Endothelial cell of umbilical vein (primary cell): ENCODE measurements at regions not wholly inside any gene's neighbourhood (a gene's known extent, or its start where the extent isn't known, plus 50 kb on each side); places are given as distances from the start of the nearest gene placed in this dataset.

Source experiments
- BruUV-seq: library from RNA; stranded (reverse); fragments of 400-500 nt; replicated peaks from 2 replicates; lab custom pipeline; 2021; lab: Mats Ljungman, UMichigan
- CTCF ChIA-PET: fragments of 300-600, 350-600 bp; sonication (Branson Sonifier 250); formaldehyde crosslinking; loops from one replicate; lab custom pipeline; 2021; ENCODE audit warnings: antibody characterized with exemption, inconsistent platforms; lab: Charles Lee
- POLR2A ChIA-PET: fragments of 300-600, 350-600 bp; sonication (Branson Sonifier 250); formaldehyde crosslinking; loops from one replicate; lab custom pipeline; 2021; ENCODE audit warnings: antibody characterized with exemption, inconsistent platforms; lab: Charles Lee
- DNase-seq: peaks from one replicate; pipeline ENCODE4 v3.0.0-alpha.2; 2011; ENCODE audit warnings: low read depth, low spot score
- FAIRE-seq: peaks from 2 replicates; lab custom pipeline; 2011; peaks lifted over from hg19 to GRCh38; lab: Jason Lieb, UNC
- H2AFZ ChIP-seq: 2 replicates; pipeline ENCODE4 v1.6.0; 2012; ENCODE audit warnings: low read depth, low read length, control low read depth, inconsistent platforms
- H3K27ac ChIP-seq: 2 replicates; pipeline ENCODE4 v1.5.1; 2011; ENCODE audit warnings: low read depth, mild to moderate bottlenecking, control low read depth, low read length, moderate library complexity; ENCODE audit not compliant: insufficient read depth
- H3K27me3 ChIP-seq, 2 experiments: 2 replicates each; pipeline versions ENCODE4 v1.6.0 to v1.6.1; 2011; ENCODE audit warnings: low read length in 2 of 2, mixed read lengths in 1 of 2; ENCODE audit not compliant: control insufficient read depth in 2 of 2, insufficient read depth in 2 of 2
- H3K36me3 ChIP-seq, 2 experiments: 2 replicates in 1 of 2; 3 replicates in 1 of 2; pipeline ENCODE4 v1.5.1; 2011; ENCODE audit warnings: low read length in 2 of 2, mild to moderate bottlenecking in 1 of 2, moderate library complexity in 1 of 2; ENCODE audit not compliant: control insufficient read depth in 2 of 2, insufficient read depth in 2 of 2; ENCODE audit errors: extremely low read depth in 1 of 2
- H3K4me1 ChIP-seq: 3 replicates; pipeline ENCODE4 v1.5.1; 2011; ENCODE audit warnings: mild to moderate bottlenecking, low read length; ENCODE audit not compliant: control insufficient read depth, insufficient read depth; ENCODE audit errors: extremely low read depth
- H3K4me2 ChIP-seq: 2 replicates; pipeline ENCODE4 v1.6.1; 2011; ENCODE audit warnings: low read length, control low read depth, mixed read lengths; ENCODE audit not compliant: insufficient read depth
- H3K4me3 ChIP-seq, 3 experiments: fragments of 200-600 bp in 1 of 3; sonication (generic), shearing (Covaris generic) in 1 of 3; replicated peaks in 1 of 3; 2 replicates each; pipeline ENCODE4 v1.5.1; 2011 to 2016; ENCODE audit warnings: control low read depth in 3 of 3, low read length in 3 of 3, mild to moderate bottlenecking in 2 of 3, inconsistent platforms in 1 of 3, low read depth in 1 of 3, moderate library complexity in 1 of 3; ENCODE audit not compliant: insufficient read depth in 1 of 3
- H3K79me2 ChIP-seq: 2 replicates; pipeline ENCODE4 v1.6.0; 2012; ENCODE audit warnings: low read length, inconsistent platforms; ENCODE audit not compliant: control insufficient read depth, insufficient read depth
- H3K9ac ChIP-seq: replicated peaks from 2 replicates; pipeline ENCODE3; 2011; ENCODE audit warnings: low read length, control low read depth; ENCODE audit not compliant: insufficient read depth; ENCODE audit errors: extremely low read depth
- H3K9me1 ChIP-seq: replicated peaks from 3 replicates; pipeline ENCODE4 v1.6.0; 2011; ENCODE audit warnings: mild to moderate bottlenecking, low read length; ENCODE audit not compliant: control insufficient read depth, insufficient read depth; ENCODE audit errors: extremely low read depth
- H3K9me3 ChIP-seq: replicated peaks from 2 replicates; pipeline ENCODE4 v1.5.1; 2012; ENCODE audit warnings: low read length, inconsistent platforms; ENCODE audit not compliant: control insufficient read depth, insufficient read depth
- H4K20me1 ChIP-seq: replicated peaks from 2 replicates; pipeline ENCODE3; 2011; ENCODE audit warnings: mild to moderate bottlenecking, low read length; ENCODE audit not compliant: control insufficient read depth, insufficient read depth; ENCODE audit errors: extremely low read depth
- CTCF ChIP-seq, 2 donors: IDR thresholded peaks; 1 replicate in 1 of 2; 2 replicates in 1 of 2; pipeline ENCODE4 v1.5.1; 2011; ENCODE audit warnings: low read length in 2 of 2, mild to moderate bottlenecking in 2 of 2, moderate library complexity in 2 of 2, control low read depth in 1 of 2, inconsistent platforms in 1 of 2, low read depth in 1 of 2; ENCODE audit not compliant: insufficient read depth in 1 of 2; ENCODE audit errors: extremely low read depth in 1 of 2
- GATA2 ChIP-seq: IDR thresholded peaks from 2 replicates; pipeline ENCODE4 v1.7.0; 2011; ENCODE audit warnings: low read depth, mild to moderate bottlenecking, moderate library complexity, mixed read lengths, low read length; ENCODE audit not compliant: insufficient read length, insufficient read depth
- JUN ChIP-seq: IDR thresholded peaks from 2 replicates; pipeline ENCODE4 v1.6.1; 2011; ENCODE audit warnings: borderline replicate concordance, low read depth; ENCODE audit not compliant: insufficient read length, insufficient read depth
- MAX ChIP-seq: IDR thresholded peaks from 2 replicates; pipeline ENCODE4 v1.6.1; 2011; ENCODE audit not compliant: insufficient read depth, insufficient read length
- POLR2AphosphoS5 ChIP-seq: IDR thresholded peaks from 2 replicates; pipeline ENCODE4 v1.6.1; 2012; ENCODE audit warnings: low read depth, mild to moderate bottlenecking, control low read depth, low read length, moderate library complexity; ENCODE audit not compliant: insufficient read depth
- dilution Hi-C: fragments of 300-500 bp; cut with MboI; formaldehyde crosslinking; loops from one replicate; pipeline ENCODE4 v1.15.0; 2019; ENCODE audit warnings: low sequenced_read_pairs; ENCODE audit not compliant: extremely low pct_ligation_motif_present
- intact Hi-C: fragments of 100-400 bp; cut with micrococcal nuclease; formaldehyde crosslinking; loops from one replicate; pipeline ENCODE4 v1.10.0; 2022

GRCh38 chr1:29890201-29890959, 654.1 kb downstream of the PTPRU start:
- dilution Hi-C loops, result no loop called here
- H2AFZ ChIP-seq, result no peak overlapping the region
- H3K36me3 ChIP-seq, result no peaks in the 10 kb centered on the region
- ChIA-PET POLR2A (no interaction called here), CTCF (no interaction called here)
- H3K27ac ChIP-seq, result no peak overlapping the region
- H3K9me3 ChIP-seq, result no peaks in the 10 kb centered on the region
- no peaks in the 10 kb centered on the region for H3K9me1 ChIP-seq
- no peak overlapping the region for H3K4me3 ChIP-seq
- TF ChIP-seq POLR2AphosphoS5, result no peak
- no peak for TF ChIP-seq CTCF (IDR thresholded peaks at IDR 0.05; ENCODE audit: extremely low read depth in 1 of 2, insufficient read depth in 1 of 2, low read depth in 1 of 2, low read length in 2 of 2)
- no peak for TF ChIP-seq JUN
- no peak for TF ChIP-seq GATA2
- TF ChIP-seq MAX, result no peak
- no peak overlapping the region for H3K4me2 ChIP-seq
- H4K20me1 ChIP-seq, result no peaks in the 10 kb centered on the region
- H3K4me1 ChIP-seq, result no peaks in the 10 kb centered on the region
- FAIRE-seq, result no peak
- no peaks in the 10 kb centered on the region for H3K79me2 ChIP-seq
- no peaks in the 10 kb centered on the region for H3K27me3 ChIP-seq
- no peak overlapping the region for H3K9ac ChIP-seq
- no peak for DNase-seq
- BruUV-seq, result no TSS peak
- intact Hi-C loops, result no loop called here
